ENCODE measurements at regions not wholly inside any gene's neighbourhood (a gene's known extent, or its start where the extent isn't known, plus 50 kb on each side); places are given as distances from the start of the nearest gene placed in this dataset.

GRCh38 chr1:65069011-65069565 lies 78.9 kb upstream of the AK4 start:
- H3K27ac ChIP-seq, result no peak overlapping the region
- H2AFZ ChIP-seq (ENCODE audit: low read depth), result peak overlapping the region; percentile 99
- no peak overlapping the region for H3K4me3 ChIP-seq (IDR thresholded peaks at IDR 0.05; ENCODE audit: insufficient read depth, low read depth, low read length)
- no peaks in the 10 kb centered on the region for H3K36me3 ChIP-seq (ENCODE audit: insufficient read depth)
- H3K79me2 ChIP-seq (ENCODE audit: insufficient read depth, low read depth), result no peaks in the 10 kb centered on the region
- H3K4me2 ChIP-seq, result peak overlapping the region; percentile 92
- H3K4me1 ChIP-seq (ENCODE audit: low read depth, poor library complexity, severe bottlenecking), result no peaks in the 10 kb centered on the region
- H3K27me3 ChIP-seq (ENCODE audit: insufficient read depth, low read depth), result no peaks in the 10 kb centered on the region
- H3K9ac ChIP-seq, result no peak overlapping the region; the same call in 1 of the 2 replicates
- H4K20me1 ChIP-seq (ENCODE audit: insufficient read depth), result no peaks in the 10 kb centered on the region
- no peak for TF ChIP-seq CTCF (conservative IDR thresholded peaks at IDR 0.05; ENCODE audit: low read depth, low read length)

- no peak overlapping the region for H3K27ac ChIP-seq
- H3K4me2 ChIP-seq, result no peak overlapping the region
- H3K4me3 ChIP-seq (IDR thresholded peaks at IDR 0.05; ENCODE audit: insufficient read depth, low read depth, low read length), result no peak overlapping the region
- no peaks in the 10 kb centered on the region for H4K20me1 ChIP-seq (ENCODE audit: insufficient read depth)
- no peaks in the 10 kb centered on the region for H3K36me3 ChIP-seq (ENCODE audit: insufficient read depth)
- no peaks in the 10 kb centered on the region for H3K27me3 ChIP-seq (ENCODE audit: insufficient read depth, low read depth)
- TF ChIP-seq CTCF (conservative IDR thresholded peaks at IDR 0.05; ENCODE audit: low read depth, low read length), result no peak
- H3K4me1 ChIP-seq (ENCODE audit: low read depth, poor library complexity, severe bottlenecking), result no peaks in the 10 kb centered on the region
- H3K79me2 ChIP-seq (ENCODE audit: insufficient read depth, low read depth), result no peaks in the 10 kb centered on the region
- no peak overlapping the region for H2AFZ ChIP-seq (ENCODE audit: low read depth)
- H3K9ac ChIP-seq, result no peak overlapping the region
These were observed 75.2 kb upstream of the AK4 start for GRCh38 chr1:65072845-65073244.

- no peaks in the 10 kb centered on the region for H3K36me3 ChIP-seq (ENCODE audit: insufficient read depth)
- H3K4me2 ChIP-seq, result no peak overlapping the region
- H3K4me3 ChIP-seq (IDR thresholded peaks at IDR 0.05; ENCODE audit: insufficient read depth, low read depth, low read length), result no peak overlapping the region
- H3K79me2 ChIP-seq (ENCODE audit: insufficient read depth, low read depth), result no peaks in the 10 kb centered on the region
- H3K27ac ChIP-seq, result no peak overlapping the region
- no peaks in the 10 kb centered on the region for H3K27me3 ChIP-seq (ENCODE audit: insufficient read depth, low read depth)
- TF ChIP-seq CTCF (conservative IDR thresholded peaks at IDR 0.05; ENCODE audit: low read depth, low read length), result peak; percentile 66
- H3K4me1 ChIP-seq (ENCODE audit: low read depth, poor library complexity, severe bottlenecking), result no peaks in the 10 kb centered on the region
- no peaks in the 10 kb centered on the region for H4K20me1 ChIP-seq (ENCODE audit: insufficient read depth)
- H2AFZ ChIP-seq (ENCODE audit: low read depth), result no peak overlapping the region
- H3K9ac ChIP-seq, result no peak overlapping the region
These were observed 72.7 kb upstream of the AK4 start for GRCh38 chr1:65075123-65075976.

- TF ChIP-seq CTCF (conservative IDR thresholded peaks at IDR 0.05; ENCODE audit: low read depth, low read length), result no peak
- no peak overlapping the region for H2AFZ ChIP-seq (ENCODE audit: low read depth)
- H3K27me3 ChIP-seq (ENCODE audit: insufficient read depth, low read depth), result no peaks in the 10 kb centered on the region
- no peak overlapping the region for H3K9ac ChIP-seq
- no peak overlapping the region for H3K4me3 ChIP-seq (IDR thresholded peaks at IDR 0.05; ENCODE audit: insufficient read depth, low read depth, low read length)
- H3K27ac ChIP-seq, result no peak overlapping the region
- no peaks in the 10 kb centered on the region for H3K36me3 ChIP-seq (ENCODE audit: insufficient read depth)
- no peaks in the 10 kb centered on the region for H4K20me1 ChIP-seq (ENCODE audit: insufficient read depth)
- H3K4me2 ChIP-seq, result no peak overlapping the region
- no peaks in the 10 kb centered on the region for H3K4me1 ChIP-seq (ENCODE audit: low read depth, poor library complexity, severe bottlenecking)
- H3K79me2 ChIP-seq (ENCODE audit: insufficient read depth, low read depth), result no peaks in the 10 kb centered on the region
These were observed 70.6 kb upstream of the AK4 start for GRCh38 chr1:65077369-65077768.
